ENCODE measurements at regions not wholly inside any gene's neighbourhood (a gene's known extent, or its start where the extent isn't known, plus 50 kb on each side); places are given as distances from the start of the nearest gene placed in this dataset.

- no peak overlapping the region for H3K4me3 ChIP-seq (ENCODE audit: low read length)
- TF ChIP-seq CTCF (IDR thresholded peaks at IDR 0.05; ENCODE audit: insufficient read depth, low read depth, low read length, missing control alignments), result no peak
- no peak for DNase-seq (ENCODE audit: low read depth)
These were observed 340.5 kb upstream of the NECTIN3 start for GRCh38 chr3:110731148-110731547.

GRCh38 chr3:110732420-110732819 is 339.2 kb upstream of the NECTIN3 start:
- TF ChIP-seq CTCF (IDR thresholded peaks at IDR 0.05; ENCODE audit: insufficient read depth, low read depth, low read length, missing control alignments), result no peak
- no peak overlapping the region for H3K4me3 ChIP-seq (ENCODE audit: low read length)
- no peak for DNase-seq (ENCODE audit: low read depth)

- no peak for TF ChIP-seq CTCF (IDR thresholded peaks at IDR 0.05; ENCODE audit: insufficient read depth, low read depth, low read length, missing control alignments)
- H3K4me3 ChIP-seq (ENCODE audit: low read length), result no peak overlapping the region
- no peak for DNase-seq (ENCODE audit: low read depth)
These were observed 338.6 kb upstream of the NECTIN3 start for GRCh38 chr3:110733045-110733444.

- DNase-seq (ENCODE audit: low read depth), result no peak
- H3K4me3 ChIP-seq (ENCODE audit: low read length), result no peak overlapping the region
- no peak for TF ChIP-seq CTCF (IDR thresholded peaks at IDR 0.05; ENCODE audit: insufficient read depth, low read depth, low read length, missing control alignments)
These were observed 337.1 kb upstream of the NECTIN3 start for GRCh38 chr3:110734524-110734923.

- H3K4me3 ChIP-seq (ENCODE audit: low read length), result no peak overlapping the region
- DNase-seq (ENCODE audit: low read depth), result no peak
- no peak for TF ChIP-seq CTCF (IDR thresholded peaks at IDR 0.05; ENCODE audit: insufficient read depth, low read depth, low read length, missing control alignments)
These were observed 335.3 kb upstream of the NECTIN3 start for GRCh38 chr3:110736332-110736731.

GRCh38 chr3:110738531-110738930 is 333.1 kb upstream of the NECTIN3 start:
- DNase-seq (ENCODE audit: low read depth), result peak; percentile 24
- H3K4me3 ChIP-seq (ENCODE audit: low read length), result no peak overlapping the region
- TF ChIP-seq CTCF (IDR thresholded peaks at IDR 0.05; ENCODE audit: insufficient read depth, low read depth, low read length, missing control alignments), result no peak

- TF ChIP-seq CTCF (IDR thresholded peaks at IDR 0.05; ENCODE audit: insufficient read depth, low read depth, low read length, missing control alignments), result no peak
- no peak for DNase-seq (ENCODE audit: low read depth)
- H3K4me3 ChIP-seq (ENCODE audit: low read length), result no peak overlapping the region
These were observed 329.7 kb upstream of the NECTIN3 start for GRCh38 chr3:110741891-110742290.

Measured in epithelial cell of esophagus (primary cell).